Endothelial cell of umbilical vein (primary cell): ENCODE measurements at regions not wholly inside any gene's neighbourhood (a gene's known extent, or its start where the extent isn't known, plus 50 kb on each side); places are given as distances from the start of the nearest gene placed in this dataset.
A peak's percentile ranks its signal among the peaks of the same experiment; 100 is the strongest.

Experiments
- BruUV-seq: library from RNA; stranded (reverse); fragments of 400-500 nt; replicated peaks from 2 replicates; lab custom pipeline; 2021; lab: Mats Ljungman, UMichigan
- CTCF ChIA-PET: fragments of 300-600, 350-600 bp; sonication (Branson Sonifier 250); formaldehyde crosslinking; loops from one replicate; lab custom pipeline; 2021; ENCODE audit warnings: antibody characterized with exemption, inconsistent platforms; lab: Charles Lee
- POLR2A ChIA-PET: fragments of 300-600, 350-600 bp; sonication (Branson Sonifier 250); formaldehyde crosslinking; loops from one replicate; lab custom pipeline; 2021; ENCODE audit warnings: antibody characterized with exemption, inconsistent platforms; lab: Charles Lee
- DNase-seq: peaks from one replicate; pipeline ENCODE4 v3.0.0-alpha.2; 2011; ENCODE audit warnings: low read depth, low spot score
- FAIRE-seq: peaks from 2 replicates; lab custom pipeline; 2011; peaks lifted over from hg19 to GRCh38; lab: Jason Lieb, UNC
- H2AFZ ChIP-seq: 2 replicates; pipeline ENCODE4 v1.6.0; 2012; ENCODE audit warnings: low read depth, low read length, control low read depth, inconsistent platforms
- H3K27ac ChIP-seq: 2 replicates; pipeline ENCODE4 v1.5.1; 2011; ENCODE audit warnings: low read depth, mild to moderate bottlenecking, control low read depth, low read length, moderate library complexity; ENCODE audit not compliant: insufficient read depth
- H3K27me3 ChIP-seq, 2 experiments: 2 replicates each; pipeline versions ENCODE4 v1.6.0 to v1.6.1; 2011; ENCODE audit warnings: low read length in 2 of 2, mixed read lengths in 1 of 2; ENCODE audit not compliant: control insufficient read depth in 2 of 2, insufficient read depth in 2 of 2
- H3K36me3 ChIP-seq, 2 experiments: 2 replicates in 1 of 2; 3 replicates in 1 of 2; pipeline ENCODE4 v1.5.1; 2011; ENCODE audit warnings: low read length in 2 of 2, mild to moderate bottlenecking in 1 of 2, moderate library complexity in 1 of 2; ENCODE audit not compliant: control insufficient read depth in 2 of 2, insufficient read depth in 2 of 2; ENCODE audit errors: extremely low read depth in 1 of 2
- H3K4me1 ChIP-seq: 3 replicates; pipeline ENCODE4 v1.5.1; 2011; ENCODE audit warnings: mild to moderate bottlenecking, low read length; ENCODE audit not compliant: control insufficient read depth, insufficient read depth; ENCODE audit errors: extremely low read depth
- H3K4me2 ChIP-seq: 2 replicates; pipeline ENCODE4 v1.6.1; 2011; ENCODE audit warnings: low read length, control low read depth, mixed read lengths; ENCODE audit not compliant: insufficient read depth
- H3K4me3 ChIP-seq, 3 experiments: fragments of 200-600 bp in 1 of 3; sonication (generic), shearing (Covaris generic) in 1 of 3; replicated peaks in 1 of 3; 2 replicates each; pipeline ENCODE4 v1.5.1; 2011 to 2016; ENCODE audit warnings: control low read depth in 3 of 3, low read length in 3 of 3, mild to moderate bottlenecking in 2 of 3, inconsistent platforms in 1 of 3, low read depth in 1 of 3, moderate library complexity in 1 of 3; ENCODE audit not compliant: insufficient read depth in 1 of 3
- H3K79me2 ChIP-seq: 2 replicates; pipeline ENCODE4 v1.6.0; 2012; ENCODE audit warnings: low read length, inconsistent platforms; ENCODE audit not compliant: control insufficient read depth, insufficient read depth
- H3K9ac ChIP-seq: replicated peaks from 2 replicates; pipeline ENCODE3; 2011; ENCODE audit warnings: low read length, control low read depth; ENCODE audit not compliant: insufficient read depth; ENCODE audit errors: extremely low read depth
- H3K9me1 ChIP-seq: replicated peaks from 3 replicates; pipeline ENCODE4 v1.6.0; 2011; ENCODE audit warnings: mild to moderate bottlenecking, low read length; ENCODE audit not compliant: control insufficient read depth, insufficient read depth; ENCODE audit errors: extremely low read depth
- H3K9me3 ChIP-seq: replicated peaks from 2 replicates; pipeline ENCODE4 v1.5.1; 2012; ENCODE audit warnings: low read length, inconsistent platforms; ENCODE audit not compliant: control insufficient read depth, insufficient read depth
- H4K20me1 ChIP-seq: replicated peaks from 2 replicates; pipeline ENCODE3; 2011; ENCODE audit warnings: mild to moderate bottlenecking, low read length; ENCODE audit not compliant: control insufficient read depth, insufficient read depth; ENCODE audit errors: extremely low read depth
- EZH2 ChIP-seq: IDR thresholded peaks from 2 replicates; pipeline ENCODE4 v1.6.1; 2012; ENCODE audit warnings: borderline replicate concordance, low read depth, mild to moderate bottlenecking, moderate library complexity, low read length, inconsistent platforms; ENCODE audit not compliant: severe bottlenecking
- FOS ChIP-seq: IDR thresholded peaks from 2 replicates; pipeline ENCODE4 v1.6.1; 2011; ENCODE audit warnings: mild to moderate bottlenecking, low read length, moderate library complexity, borderline replicate concordance; ENCODE audit not compliant: insufficient read depth
- GATA2 ChIP-seq: IDR thresholded peaks from 2 replicates; pipeline ENCODE4 v1.7.0; 2011; ENCODE audit warnings: low read depth, mild to moderate bottlenecking, moderate library complexity, mixed read lengths, low read length; ENCODE audit not compliant: insufficient read length, insufficient read depth
- JUN ChIP-seq: IDR thresholded peaks from 2 replicates; pipeline ENCODE4 v1.6.1; 2011; ENCODE audit warnings: borderline replicate concordance, low read depth; ENCODE audit not compliant: insufficient read length, insufficient read depth
- MYC ChIP-seq: IDR thresholded peaks from one replicate; pipeline ENCODE4 v1.6.1; 2011; ENCODE audit warnings: mild to moderate bottlenecking, low read depth, low read length
- POLR2A ChIP-seq: IDR thresholded peaks from 2 replicates; pipeline ENCODE4 v1.6.1; 2012; ENCODE audit warnings: low read depth, mild to moderate bottlenecking, control low read depth, low read length
- POLR2AphosphoS5 ChIP-seq: IDR thresholded peaks from 2 replicates; pipeline ENCODE4 v1.6.1; 2012; ENCODE audit warnings: low read depth, mild to moderate bottlenecking, control low read depth, low read length, moderate library complexity; ENCODE audit not compliant: insufficient read depth
- dilution Hi-C: fragments of 300-500 bp; cut with MboI; formaldehyde crosslinking; loops from one replicate; pipeline ENCODE4 v1.15.0; 2019; ENCODE audit warnings: low sequenced_read_pairs; ENCODE audit not compliant: extremely low pct_ligation_motif_present
- intact Hi-C: fragments of 100-400 bp; cut with micrococcal nuclease; formaldehyde crosslinking; loops from one replicate; pipeline ENCODE4 v1.10.0; 2022
- TF ChIP-seq, protein P1 (sequence below), 2 donors: IDR thresholded peaks; 1 replicate in 1 of 2; 2 replicates in 1 of 2; pipeline ENCODE4 v1.5.1; 2011; ENCODE audit warnings: low read length in 2 of 2, mild to moderate bottlenecking in 2 of 2, moderate library complexity in 2 of 2, control low read depth in 1 of 2, inconsistent platforms in 1 of 2, low read depth in 1 of 2; ENCODE audit not compliant: insufficient read depth in 1 of 2; ENCODE audit errors: extremely low read depth in 1 of 2
- TF ChIP-seq, protein P2 (sequence below): IDR thresholded peaks from 2 replicates; pipeline ENCODE4 v1.6.1; 2011; ENCODE audit not compliant: insufficient read depth, insufficient read length

DNA sequence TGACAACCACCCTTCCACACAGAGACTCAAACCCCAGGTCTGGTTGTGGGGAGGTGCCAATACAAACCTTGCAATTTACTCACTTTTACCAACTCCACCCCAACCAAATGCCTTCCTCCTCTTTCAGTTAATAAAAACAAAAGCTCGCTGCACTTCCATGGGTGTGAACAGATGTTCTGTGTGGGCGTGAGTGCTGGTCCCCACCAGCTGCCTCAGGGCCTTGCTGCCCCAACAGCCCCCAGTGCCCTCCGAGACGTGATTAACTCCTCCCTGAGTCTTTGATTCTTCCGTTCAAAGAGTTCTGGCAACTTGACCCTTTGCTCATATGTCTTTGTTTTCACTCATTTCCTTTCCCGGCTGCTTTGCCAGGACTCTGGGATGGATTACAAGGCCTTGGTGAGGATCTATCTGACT lies 258.9 kb upstream of the CXCR4 start:
- H2AFZ ChIP-seq = peak overlapping the region; percentile 61
- intact Hi-C loops (loop anchor here (5.0 kb wide), 3 partner anchors 350 to 1375 kb away; no protein-coding TSS in a partner anchor), dilution Hi-C loops (no loop called here)
- H3K27ac ChIP-seq = no peak overlapping the region
- H3K4me3 ChIP-seq = no peak overlapping the region
- DNase-seq (peak; percentile 81), FAIRE-seq (peak; percentile 76)
- peaks cover 7% of the 10 kb centered on the region for H3K4me1 ChIP-seq
- BruUV-seq = no TSS peak
- no peaks in the 10 kb centered on the region for H3K9me3 ChIP-seq
- no peaks in the 10 kb centered on the region for H3K9me1 ChIP-seq
- H3K4me2 ChIP-seq = peak overlapping the region; percentile 27
- no peaks in the 10 kb centered on the region for H3K79me2 ChIP-seq
- no peak overlapping the region for H3K9ac ChIP-seq
- no peaks in the 10 kb centered on the region for H4K20me1 ChIP-seq
- peaks cover 0 to 2% of the 10 kb centered on the region in 2 experiments for H3K27me3 ChIP-seq
- ChIA-PET POLR2A (no interaction called here), CTCF (interaction anchor here (0.9 to 3.7 kb wide), 8 partner anchors 20 to 1388 kb away, joined by 3 to 54 read pairs (median 4); no protein-coding TSS in a partner anchor)
- TF ChIP-seq EZH2 (no peak), GATA2 (no peak), POLR2AphosphoS5 (no peak)
- TF ChIP-seq, protein P1, sequence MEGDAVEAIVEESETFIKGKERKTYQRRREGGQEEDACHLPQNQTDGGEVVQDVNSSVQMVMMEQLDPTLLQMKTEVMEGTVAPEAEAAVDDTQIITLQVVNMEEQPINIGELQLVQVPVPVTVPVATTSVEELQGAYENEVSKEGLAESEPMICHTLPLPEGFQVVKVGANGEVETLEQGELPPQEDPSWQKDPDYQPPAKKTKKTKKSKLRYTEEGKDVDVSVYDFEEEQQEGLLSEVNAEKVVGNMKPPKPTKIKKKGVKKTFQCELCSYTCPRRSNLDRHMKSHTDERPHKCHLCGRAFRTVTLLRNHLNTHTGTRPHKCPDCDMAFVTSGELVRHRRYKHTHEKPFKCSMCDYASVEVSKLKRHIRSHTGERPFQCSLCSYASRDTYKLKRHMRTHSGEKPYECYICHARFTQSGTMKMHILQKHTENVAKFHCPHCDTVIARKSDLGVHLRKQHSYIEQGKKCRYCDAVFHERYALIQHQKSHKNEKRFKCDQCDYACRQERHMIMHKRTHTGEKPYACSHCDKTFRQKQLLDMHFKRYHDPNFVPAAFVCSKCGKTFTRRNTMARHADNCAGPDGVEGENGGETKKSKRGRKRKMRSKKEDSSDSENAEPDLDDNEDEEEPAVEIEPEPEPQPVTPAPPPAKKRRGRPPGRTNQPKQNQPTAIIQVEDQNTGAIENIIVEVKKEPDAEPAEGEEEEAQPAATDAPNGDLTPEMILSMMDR (IDR thresholded peaks at IDR 0.05; ENCODE audit: extremely low read depth in 1 of 2, insufficient read depth in 1 of 2, low read depth in 1 of 2, low read length in 2 of 2) = no peak
- H3K36me3 ChIP-seq = no peaks in the 10 kb centered on the region

DNA sequence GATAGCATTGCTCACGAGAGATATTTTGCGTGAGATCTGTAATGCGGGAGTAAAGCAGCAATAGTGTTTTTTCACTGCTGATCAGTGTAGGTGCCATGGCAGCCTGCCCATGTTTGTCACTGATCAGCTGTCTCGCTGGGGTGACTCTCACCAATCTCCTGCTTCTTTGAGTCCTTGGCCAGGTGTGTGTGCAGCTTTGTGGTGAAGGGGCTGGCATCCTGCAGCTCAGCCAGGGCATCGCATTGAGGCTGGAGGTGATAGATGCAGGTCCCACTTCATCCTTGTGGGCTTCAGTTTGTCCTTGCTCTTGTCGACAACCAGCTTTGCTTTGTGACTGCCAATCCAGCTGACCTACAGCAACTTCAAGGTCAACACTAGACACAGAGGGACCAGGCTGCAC lies 258.3 kb upstream of the CXCR4 start:
- no peak overlapping the region for H3K27ac ChIP-seq
- no peaks in the 10 kb centered on the region for H3K36me3 ChIP-seq
- H3K9me3 ChIP-seq = no peaks in the 10 kb centered on the region
- H3K9me1 ChIP-seq = no peaks in the 10 kb centered on the region
- intact Hi-C loops = loop anchor here (5.0 kb wide), 3 partner anchors 349 to 1374 kb away; no protein-coding TSS in a partner anchor
- BruUV-seq = no TSS peak
- CTCF ChIA-PET = interaction anchor here (0.9 to 3.7 kb wide), 7 partner anchors 19 to 1387 kb away, joined by 3 to 54 read pairs (median 5); no protein-coding TSS in a partner anchor
- H3K4me1 ChIP-seq = peaks cover 7% of the 10 kb centered on the region
- FAIRE-seq (no peak), DNase-seq (no peak)
- no peaks in the 10 kb centered on the region for H3K79me2 ChIP-seq
- no peak overlapping the region for H2AFZ ChIP-seq
- POLR2A ChIA-PET = no interaction called here
- TF ChIP-seq POLR2AphosphoS5 (no peak), EZH2 (no peak), MYC (no peak), POLR2A (no peak), GATA2 (no peak), JUN (no peak), FOS (no peak)
- TF ChIP-seq, protein P2, sequence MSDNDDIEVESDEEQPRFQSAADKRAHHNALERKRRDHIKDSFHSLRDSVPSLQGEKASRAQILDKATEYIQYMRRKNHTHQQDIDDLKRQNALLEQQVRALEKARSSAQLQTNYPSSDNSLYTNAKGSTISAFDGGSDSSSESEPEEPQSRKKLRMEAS = no peak
- TF ChIP-seq, protein P1 (IDR thresholded peaks at IDR 0.05; ENCODE audit: extremely low read depth in 1 of 2, insufficient read depth in 1 of 2, low read depth in 1 of 2, low read length in 2 of 2) = no peak
- peaks cover 0 to 2% of the 10 kb centered on the region in 2 experiments for H3K27me3 ChIP-seq
- dilution Hi-C loops = no loop called here
- H3K4me2 ChIP-seq = no peak overlapping the region
- H3K9ac ChIP-seq = no peak overlapping the region
- H4K20me1 ChIP-seq = no peaks in the 10 kb centered on the region
- H3K4me3 ChIP-seq = no peak overlapping the region
